HepG2 (cell line): ENCODE measurements at regions not wholly inside any gene's neighbourhood (a gene's known extent, or its start where the extent isn't known, plus 50 kb on each side); places are given as distances from the start of the nearest gene placed in this dataset.

Source experiments
- CHCHD3 ChIP-seq: sonication (generic); formaldehyde crosslinking; IDR thresholded peaks from 2 replicates; pipeline ENCODE4 v1.8.0; 2022; ENCODE audit warnings: mild to moderate bottlenecking, missing genetic modification reagents, moderate library complexity
- CTCF ChIP-seq: sonication (generic); formaldehyde crosslinking; IDR thresholded peaks from 2 replicates; pipeline ENCODE4 v1.5.0; 2020; ENCODE audit warnings: mild to moderate bottlenecking, missing genetic modification reagents, moderate library complexity
- HMGXB4 ChIP-seq, 2 experiments: sonication (generic) in 1 of 2; formaldehyde crosslinking in 1 of 2; IDR thresholded peaks; 2 replicates each; pipeline versions ENCODE4 v1.4.0 to v1.6.1; 2018 to 2020; ENCODE audit warnings: missing genetic modification reagents in 2 of 2, borderline replicate concordance in 1 of 2, low read depth in 1 of 2, mild to moderate bottlenecking in 1 of 2, missing biosample characterization in 1 of 2
- HOXA7 ChIP-seq: sonication (generic); formaldehyde crosslinking; IDR thresholded peaks from 2 replicates; pipeline ENCODE4 v1.8.1; 2022; ENCODE audit warnings: mild to moderate bottlenecking, missing genetic modification reagents, moderate library complexity
- MAX ChIP-seq: IDR thresholded peaks from 2 replicates; pipeline ENCODE4 v1.6.1; 2012; ENCODE audit warnings: inconsistent platforms
- MIER3 ChIP-seq: IDR thresholded peaks from 2 replicates; pipeline ENCODE4 v1.6.1; 2016; ENCODE audit warnings: missing compliant biosample characterization, borderline replicate concordance
- MXI1 ChIP-seq: IDR thresholded peaks from 3 replicates; pipeline ENCODE4 v1.6.1; 2012; ENCODE audit warnings: low read depth, low read length, inconsistent platforms, borderline replicate concordance
- SIN3A ChIP-seq: IDR thresholded peaks from 2 replicates; pipeline ENCODE4 v1.6.1; 2011; ENCODE audit warnings: low read depth, mild to moderate bottlenecking, control low read depth, low read length, borderline replicate concordance
- SRF ChIP-seq: IDR thresholded peaks from 2 replicates; pipeline ENCODE4 v1.6.1; 2011; ENCODE audit warnings: mild to moderate bottlenecking, low read depth, low read length, moderate library complexity
- TBL1XR1 ChIP-seq: fragments of 150-350 bp; IDR thresholded peaks from 2 replicates; pipeline ENCODE4 v1.6.1; 2014; ENCODE audit warnings: borderline replicate concordance, low read length; ENCODE audit not compliant: partially characterized antibody
- YY1 ChIP-seq: IDR thresholded peaks from 2 replicates; pipeline ENCODE4 v1.6.1; 2011; ENCODE audit warnings: low read length, low read depth, moderate library complexity, mild to moderate bottlenecking; ENCODE audit not compliant: insufficient read depth, insufficient replicate concordance
- ZEB1 ChIP-seq: IDR thresholded peaks from 2 replicates; pipeline ENCODE4 v1.6.1; 2012; ENCODE audit warnings: mild to moderate bottlenecking, low read depth, inconsistent platforms; ENCODE audit not compliant: insufficient replicate concordance
- ZHX1 ChIP-seq: sonication (generic); formaldehyde crosslinking; IDR thresholded peaks from 2 replicates; pipeline ENCODE4 v1.8.1; 2022; ENCODE audit warnings: low read depth, mild to moderate bottlenecking, missing genetic modification reagents
- ZNF317 ChIP-seq: sonication (generic); formaldehyde crosslinking; IDR thresholded peaks from 2 replicates; pipeline ENCODE4 v1.5.0; 2020; ENCODE audit warnings: mild to moderate bottlenecking, missing genetic modification reagents

- TF ChIP-seq SIN3A: no peak
- no peak for TF ChIP-seq ZHX1
- TF ChIP-seq ZEB1: no peak
- no peak for TF ChIP-seq SRF
- no peak for TF ChIP-seq CTCF (CRISPR knock-in tag)
- TF ChIP-seq HOXA7 (CRISPR knock-in tag): no peak
- TF ChIP-seq ZNF317: no peak
- no peak for TF ChIP-seq MXI1
- TF ChIP-seq HMGXB4 (CRISPR knock-in tag; IDR thresholded peaks at IDR 0.05; ENCODE audit: borderline replicate concordance in 1 of 2, low read depth in 1 of 2): no peak
- no peak for TF ChIP-seq CHCHD3 (CRISPR knock-in tag)
- no peak for TF ChIP-seq TBL1XR1
- no peak for TF ChIP-seq MIER3
- TF ChIP-seq YY1: no peak
- no peak for TF ChIP-seq MAX
Observed at GRCh38 chr4:37741564-37741963, 55.4 kb upstream of the RELL1 start.
